ENCODE measurements at regions not wholly inside any gene's neighbourhood (a gene's known extent, or its start where the extent isn't known, plus 50 kb on each side); places are given as distances from the start of the nearest gene placed in this dataset.

GRCh38 chr22:22720201-22720723, 75.8 kb downstream of the GGTLC2 start:
- Histone ChIP-seq H3K4me3 (ENCODE audit: low read depth, low read length) (no peak overlapping the region), H3K9me3 (ENCODE audit: control insufficient read depth, insufficient read depth, low read depth, low read length) (no peaks in the 10 kb centered on the region), H3K36me3 (ENCODE audit: control insufficient read depth in 2 of 2, insufficient read depth in 1 of 2, low read length in 2 of 2) (no peaks in the 10 kb centered on the region), H3K27ac (ENCODE audit: extremely low read depth, low read depth, low read length) (no peak overlapping the region), H3K4me1 (ENCODE audit: control insufficient read depth, insufficient read depth, low read length) (no peaks in the 10 kb centered on the region)
- POLR2A ChIA-PET = no interaction called here
- CTCF ChIA-PET = interaction anchor here (0.7 to 4.0 kb wide), 19 partner anchors 8 to 239 kb away, joined by 3 to 24 read pairs (median 6); no protein-coding TSS in a partner anchor
- TF ChIP-seq ZNF654 (tag by site-specific recombination; IDR thresholded peaks at IDR 0.05; ENCODE audit: low read depth) (peak; percentile 24), ZNF660 (tag by site-specific recombination; IDR thresholded peaks at IDR 0.05) (0 out of 2 replicates have a peak, but pooled peaks have one; percentile 44), ZFP41 (tag by site-specific recombination; IDR thresholded peaks at IDR 0.05; ENCODE audit: borderline replicate concordance) (no peak)
- TF ChIP-seq, protein P1, sequence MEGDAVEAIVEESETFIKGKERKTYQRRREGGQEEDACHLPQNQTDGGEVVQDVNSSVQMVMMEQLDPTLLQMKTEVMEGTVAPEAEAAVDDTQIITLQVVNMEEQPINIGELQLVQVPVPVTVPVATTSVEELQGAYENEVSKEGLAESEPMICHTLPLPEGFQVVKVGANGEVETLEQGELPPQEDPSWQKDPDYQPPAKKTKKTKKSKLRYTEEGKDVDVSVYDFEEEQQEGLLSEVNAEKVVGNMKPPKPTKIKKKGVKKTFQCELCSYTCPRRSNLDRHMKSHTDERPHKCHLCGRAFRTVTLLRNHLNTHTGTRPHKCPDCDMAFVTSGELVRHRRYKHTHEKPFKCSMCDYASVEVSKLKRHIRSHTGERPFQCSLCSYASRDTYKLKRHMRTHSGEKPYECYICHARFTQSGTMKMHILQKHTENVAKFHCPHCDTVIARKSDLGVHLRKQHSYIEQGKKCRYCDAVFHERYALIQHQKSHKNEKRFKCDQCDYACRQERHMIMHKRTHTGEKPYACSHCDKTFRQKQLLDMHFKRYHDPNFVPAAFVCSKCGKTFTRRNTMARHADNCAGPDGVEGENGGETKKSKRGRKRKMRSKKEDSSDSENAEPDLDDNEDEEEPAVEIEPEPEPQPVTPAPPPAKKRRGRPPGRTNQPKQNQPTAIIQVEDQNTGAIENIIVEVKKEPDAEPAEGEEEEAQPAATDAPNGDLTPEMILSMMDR (tag by site-specific recombination; IDR thresholded peaks at IDR 0.05) = peak; percentile 10; the same call in 1 of the 2 replicates

DNA sequence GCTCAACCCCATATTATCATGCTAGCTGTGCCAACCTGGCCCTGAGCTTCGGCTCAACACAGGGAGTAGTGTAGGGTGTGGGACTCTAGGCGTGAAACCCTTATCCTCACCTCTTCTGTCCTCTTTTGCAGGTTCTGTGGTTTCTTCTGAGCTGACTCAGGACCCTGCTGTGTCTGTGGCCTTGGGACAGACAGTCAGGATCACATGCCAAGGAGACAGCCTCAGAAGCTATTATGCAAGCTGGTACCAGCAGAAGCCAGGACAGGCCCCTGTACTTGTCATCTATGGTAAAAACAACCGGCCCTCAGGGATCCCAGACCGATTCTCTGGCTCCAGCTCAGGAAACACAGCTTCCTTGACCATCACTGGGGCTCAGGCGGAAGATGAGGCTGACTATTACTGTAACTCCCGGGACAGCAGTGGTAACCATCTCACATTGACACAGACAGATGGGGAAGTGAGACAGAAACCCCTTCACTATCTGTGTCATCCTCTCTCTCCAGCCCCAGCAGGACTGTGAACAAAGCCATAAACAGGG, 76.4 kb downstream of the GGTLC2 start:
- Histone ChIP-seq H3K36me3 (ENCODE audit: control insufficient read depth in 2 of 2, insufficient read depth in 1 of 2, low read length in 2 of 2) (no peaks in the 10 kb centered on the region), H3K4me1 (ENCODE audit: control insufficient read depth, insufficient read depth, low read length) (no peaks in the 10 kb centered on the region), H3K4me3 (ENCODE audit: low read depth, low read length) (no peak overlapping the region), H3K9me3 (ENCODE audit: control insufficient read depth, insufficient read depth, low read depth, low read length) (no peaks in the 10 kb centered on the region), H3K27ac (ENCODE audit: extremely low read depth, low read depth, low read length) (no peak overlapping the region)
- CTCF ChIA-PET = interaction anchor here (0.6 to 4.0 kb wide), 20 partner anchors 8 to 257 kb away, joined by 3 to 24 read pairs (median 6); no protein-coding TSS in a partner anchor
- POLR2A ChIA-PET = no interaction called here
- no peak for TF ChIP-seq ZNF16 (tag by site-specific recombination; IDR thresholded peaks at IDR 0.05; ENCODE audit: low read depth)
- TF ChIP-seq ZNF658 (tag by site-specific recombination; IDR thresholded peaks at IDR 0.05) = no peak
- TF ChIP-seq SALL2 (tag by site-specific recombination; IDR thresholded peaks at IDR 0.05; ENCODE audit: borderline replicate concordance) = no peak
- TF ChIP-seq ZNF155 (tag by site-specific recombination; IDR thresholded peaks at IDR 0.05) = no peak
- no peak for TF ChIP-seq ZNF248 (tag by site-specific recombination; IDR thresholded peaks at IDR 0.05)
- no peak for TF ChIP-seq ZBTB10 (tag by site-specific recombination; IDR thresholded peaks at IDR 0.05)
- no peak for TF ChIP-seq ZNF624 (tag by site-specific recombination; IDR thresholded peaks at IDR 0.05)
- TF ChIP-seq ZNF747 (tag by site-specific recombination; IDR thresholded peaks at IDR 0.05) = no peak
- TF ChIP-seq ZBTB1 (tag by site-specific recombination; IDR thresholded peaks at IDR 0.05) = no peak
- no peak for TF ChIP-seq ELK4 (IDR thresholded peaks at IDR 0.05; ENCODE audit: borderline replicate concordance, low read depth, low read length)
- TF ChIP-seq ZNF449 (tag by site-specific recombination; IDR thresholded peaks at IDR 0.05) = no peak
- no peak for TF ChIP-seq ZBTB21 (tag by site-specific recombination; IDR thresholded peaks at IDR 0.05)
- TF ChIP-seq ZNF626 (tag by site-specific recombination; IDR thresholded peaks at IDR 0.05) = no peak
- TF ChIP-seq ZNF423 (tag by site-specific recombination; IDR thresholded peaks at IDR 0.05) = no peak

Data from HEK293 (cell line).